Islet precursor cell (in vitro differentiated cells): ENCODE measurements at regions not wholly inside any gene's neighbourhood (a gene's known extent, or its start where the extent isn't known, plus 50 kb on each side); places are given as distances from the start of the nearest gene placed in this dataset.

ENCODE experiments used
- DNase-seq: peaks from one replicate; pipeline ENCODE4 v3.0.0-alpha.2; 2018

DNA sequence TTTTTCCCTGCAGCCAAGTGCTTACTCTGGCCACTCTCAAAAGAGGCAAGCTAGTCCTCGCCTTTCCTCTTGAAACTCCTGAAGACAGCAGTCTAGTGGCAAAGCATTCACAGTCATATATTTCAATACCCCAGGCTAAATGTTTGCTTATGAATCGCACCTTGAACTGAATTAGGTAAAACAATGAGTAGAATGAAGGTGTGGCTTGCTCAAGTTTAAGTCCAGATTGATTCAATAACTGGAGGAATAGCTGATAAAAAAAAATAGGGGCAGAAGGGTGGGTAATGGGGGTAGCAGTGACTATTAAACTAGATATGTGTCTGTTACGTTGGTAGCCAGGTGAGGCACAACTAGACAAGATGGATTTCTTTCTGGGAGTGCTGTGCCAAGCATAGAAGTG, 88.2 kb upstream of the EPB41L3 start:
- no peak for DNase-seq

DNA sequence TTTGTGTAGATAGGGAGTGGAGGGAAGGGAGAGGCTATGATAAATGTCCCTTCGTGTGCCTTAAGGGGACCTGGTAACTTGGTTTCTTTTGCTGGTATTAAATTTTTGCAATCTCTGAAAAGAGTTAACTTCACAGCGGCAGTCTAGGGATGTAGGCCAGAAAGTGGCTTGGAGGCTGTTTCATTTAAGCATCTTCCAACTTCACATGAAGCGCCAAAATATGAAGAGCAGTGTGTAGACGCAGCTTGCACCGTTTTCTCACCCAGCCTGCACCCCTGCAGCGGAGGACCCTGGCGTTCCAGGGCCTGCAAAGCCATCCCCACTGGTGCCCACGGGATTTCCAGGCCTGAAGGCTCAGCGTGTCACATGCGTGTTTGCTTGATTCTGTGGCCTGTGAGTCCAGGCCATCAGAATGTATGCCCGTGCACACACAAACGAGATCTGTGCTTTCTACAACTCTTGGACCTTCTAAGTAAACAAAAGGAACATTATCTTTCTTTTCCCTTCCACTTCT, 87.2 kb upstream of the EPB41L3 start:
- DNase-seq, result no peak

DNA sequence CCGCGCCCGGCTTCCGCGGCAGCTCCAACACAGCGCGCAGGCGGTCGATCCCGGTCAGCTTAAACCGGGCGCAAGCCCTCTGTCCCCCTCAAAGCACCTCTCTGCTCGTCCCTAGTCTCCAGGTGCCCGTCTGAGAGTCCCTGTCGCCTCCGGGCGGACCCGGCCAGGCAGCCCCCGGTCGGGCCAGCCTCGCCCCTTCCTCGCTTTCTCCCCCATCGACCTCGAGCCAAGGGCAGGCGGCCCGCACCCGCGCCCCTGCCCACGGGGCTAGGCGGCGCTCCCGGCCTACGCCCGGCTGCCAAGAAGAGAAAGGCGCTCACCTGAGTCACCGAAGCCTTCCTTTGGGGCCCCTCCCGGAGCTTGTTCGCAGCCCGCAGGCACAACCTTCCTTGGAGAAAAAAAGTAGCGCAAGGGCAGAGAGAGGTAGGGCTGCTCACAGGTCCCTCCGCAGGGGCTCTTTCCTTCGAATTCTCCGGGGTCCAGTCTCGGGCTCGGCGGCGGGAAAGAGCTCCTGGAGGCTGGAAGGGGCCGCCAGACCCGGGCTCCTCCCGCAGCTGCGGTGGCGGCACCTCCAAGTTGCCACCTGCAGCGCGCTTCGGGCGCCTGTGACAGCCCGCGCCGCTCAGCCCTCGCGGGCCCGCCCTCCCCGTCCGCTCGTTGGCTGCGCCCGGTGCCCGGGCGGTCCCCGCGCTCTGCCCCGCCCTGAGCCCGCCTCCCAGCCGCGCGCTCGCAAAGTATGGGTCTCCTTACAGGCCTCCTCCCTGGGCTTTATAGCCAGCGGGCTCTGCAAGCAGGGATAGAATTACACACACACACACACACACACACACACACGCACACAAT, 86.5 kb upstream of the EPB41L3 start:
- DNase-seq, result peak; percentile 94

DNA sequence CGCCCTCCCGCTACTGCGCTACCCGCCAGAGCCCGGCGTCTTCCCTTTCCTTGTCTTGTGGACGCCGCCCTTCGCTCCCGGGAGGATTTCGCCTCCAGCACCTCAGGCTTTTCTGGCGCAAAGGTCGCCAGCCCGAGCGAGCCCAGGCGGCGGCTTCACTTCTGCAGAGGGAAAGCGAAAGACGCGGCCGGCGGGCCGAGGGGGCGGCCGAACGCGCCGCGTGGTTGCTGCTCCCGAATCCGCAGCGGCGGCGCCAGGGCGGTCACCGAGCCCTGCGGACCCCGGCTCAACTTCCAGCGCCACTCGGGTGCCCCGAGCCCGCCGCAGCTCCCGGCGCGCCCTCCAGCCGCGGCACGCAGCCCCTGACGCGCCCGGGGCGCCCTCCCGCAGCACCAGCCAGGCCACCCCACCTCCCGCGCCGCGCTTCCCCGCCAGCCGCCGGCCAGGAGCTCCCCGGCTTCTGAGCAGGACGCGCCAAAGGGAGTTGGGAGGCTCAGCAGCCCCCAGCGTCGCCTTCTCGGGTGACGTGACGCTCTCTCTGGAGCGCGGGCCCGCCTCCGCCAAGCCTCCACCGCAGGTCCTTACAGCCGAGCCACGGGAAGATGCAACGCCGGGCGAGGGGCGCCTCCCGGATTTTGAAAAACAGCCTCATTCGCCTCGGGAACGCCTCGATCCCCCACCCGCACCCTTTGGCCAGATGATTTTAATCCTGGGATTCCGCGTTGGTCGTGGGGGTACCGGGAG, 84.9 kb upstream of the EPB41L3 start:
- peak; percentile 83 for DNase-seq

DNA sequence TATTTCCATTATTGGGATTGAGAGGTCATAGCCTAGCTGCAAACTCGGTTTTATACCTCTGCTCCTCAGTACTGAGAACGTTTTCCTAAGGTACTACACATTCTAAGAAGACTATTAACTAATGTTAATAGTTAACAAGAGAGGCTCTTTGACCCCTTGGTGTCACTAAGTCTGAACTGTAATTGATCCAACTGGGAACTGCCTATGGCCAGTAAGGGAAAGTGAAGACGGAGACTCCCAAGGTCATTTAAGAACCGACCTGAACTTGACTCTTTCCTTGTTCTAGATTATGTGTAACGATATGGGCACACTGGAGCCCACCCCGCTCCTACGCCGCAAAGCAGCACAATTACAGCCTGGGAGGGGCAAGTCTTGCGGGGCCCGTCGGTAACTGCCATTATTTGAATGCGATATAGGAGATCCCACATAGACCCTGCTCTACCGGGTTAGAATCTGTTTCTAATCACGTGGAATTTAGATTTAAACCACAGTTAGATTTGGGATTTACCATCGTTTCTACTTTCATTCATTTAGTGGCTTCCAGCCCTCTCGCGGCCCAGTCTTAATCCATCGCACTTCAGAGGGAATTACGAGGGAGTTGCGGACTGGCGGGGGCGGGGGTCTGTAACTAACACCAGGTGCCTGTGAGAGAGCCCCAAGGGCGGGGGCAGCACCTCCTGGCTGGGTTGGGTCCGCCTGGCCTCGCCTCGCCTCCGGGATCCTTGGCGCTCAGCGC, 84.1 kb upstream of the EPB41L3 start:
- DNase-seq, result no peak

DNA sequence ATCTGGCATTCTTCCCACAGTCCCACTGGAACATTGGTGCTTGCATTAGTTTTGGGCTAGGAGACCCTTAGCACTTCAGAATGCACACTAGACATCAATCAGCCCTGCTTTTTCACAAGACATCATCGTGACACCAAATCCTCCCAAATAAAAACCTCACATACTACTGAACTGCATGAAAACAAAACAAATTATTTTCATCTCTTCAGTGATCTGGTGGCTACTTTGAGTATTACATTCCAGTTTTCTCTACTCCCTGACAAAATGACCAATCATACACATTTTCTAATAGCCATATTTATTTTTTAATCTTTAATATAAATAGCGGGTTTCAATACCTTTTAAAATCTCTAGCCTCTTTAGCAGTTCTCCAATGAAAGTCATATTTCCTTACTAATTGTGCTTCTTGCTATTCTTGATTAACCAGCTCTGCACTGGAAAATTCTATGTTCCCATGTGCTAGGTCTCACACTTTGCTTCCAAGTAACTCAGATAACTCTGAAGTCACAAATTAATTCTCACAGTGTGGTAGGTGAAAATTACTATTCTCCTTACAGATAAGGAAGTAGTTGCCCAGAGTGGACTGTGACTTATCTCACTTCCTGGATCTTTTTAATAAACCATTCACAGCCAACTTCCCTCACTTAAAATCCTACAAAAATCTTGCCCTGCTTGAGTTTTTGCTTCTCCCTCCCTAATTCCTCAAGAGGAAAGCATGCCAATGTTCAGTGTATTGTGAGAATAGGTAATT, 82.5 kb upstream of the EPB41L3 start:
- DNase-seq, result no peak

DNA sequence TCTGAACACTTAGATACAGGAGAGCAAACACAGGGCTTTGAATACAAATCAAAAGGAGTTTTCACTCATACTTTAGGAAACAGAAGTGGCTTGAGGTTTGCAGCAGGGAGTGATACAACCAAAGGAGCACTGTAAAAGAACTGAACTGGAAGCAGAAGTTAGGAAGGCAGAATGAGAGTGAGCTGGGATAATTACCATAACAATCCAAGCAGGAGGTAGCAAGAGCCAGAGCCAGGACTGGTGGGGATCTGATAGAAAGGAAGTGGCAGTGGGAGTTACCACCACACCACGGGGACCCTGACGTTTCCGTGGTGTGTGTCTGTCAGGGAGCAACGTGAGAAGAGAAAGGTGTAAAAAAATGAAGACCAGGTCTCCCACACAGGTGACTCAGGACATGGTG, 81.3 kb upstream of the EPB41L3 start:
- DNase-seq, result no peak

DNA sequence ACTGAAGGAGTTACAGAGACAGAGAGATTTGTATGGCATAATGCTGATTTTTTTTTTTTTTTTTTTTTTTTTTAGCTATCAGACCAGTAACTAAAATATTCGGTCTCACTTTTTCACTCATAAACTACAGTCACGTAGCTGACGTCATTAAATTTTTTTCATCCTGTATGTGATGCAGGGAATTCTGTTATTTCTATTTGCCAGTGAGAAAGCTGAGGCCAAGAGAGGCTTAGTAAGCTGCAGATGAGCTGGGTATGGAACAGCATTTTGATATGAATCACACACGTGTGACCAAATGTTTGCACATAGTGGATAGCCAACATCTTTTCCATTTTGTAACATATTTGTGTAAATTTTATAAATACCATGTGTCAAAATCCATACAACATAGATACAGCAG, 79.1 kb upstream of the EPB41L3 start:
- no peak for DNase-seq

DNA sequence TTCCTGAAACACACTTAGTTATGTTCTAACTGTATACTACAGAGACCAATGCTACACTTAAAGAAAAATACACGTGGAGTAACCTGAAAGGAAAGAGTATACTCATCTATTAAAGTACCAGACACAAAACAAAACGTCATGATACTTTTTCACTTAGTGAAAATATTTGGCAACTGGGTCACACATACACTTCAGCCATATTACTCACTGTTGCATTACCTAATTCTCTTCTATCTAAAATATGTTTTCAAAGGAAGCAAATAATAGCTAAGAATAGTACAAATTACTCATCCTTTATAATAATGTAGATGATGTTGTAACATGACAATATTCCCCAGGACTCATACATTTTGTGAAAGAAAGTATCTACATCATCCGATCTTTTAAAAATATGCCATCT, 76.5 kb upstream of the EPB41L3 start:
- DNase-seq, result no peak

DNA sequence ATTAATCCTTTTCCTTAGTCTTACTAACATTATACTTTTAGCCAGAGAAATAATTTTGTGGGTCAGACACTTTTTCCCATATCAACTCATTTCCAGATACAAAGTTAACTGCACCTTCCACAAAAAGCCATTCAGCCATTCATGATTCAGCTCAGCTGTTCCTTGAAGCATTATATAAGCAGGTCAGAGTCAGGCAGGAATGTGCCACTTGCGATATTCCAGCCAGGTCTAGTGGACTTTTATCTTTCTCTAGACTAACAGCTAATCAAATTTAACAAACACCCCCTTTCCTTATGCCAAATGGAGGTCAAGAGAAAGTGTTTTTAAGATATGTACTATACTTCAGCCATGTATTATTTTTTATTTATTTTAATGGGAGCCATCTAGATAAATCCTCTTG, 75.6 kb upstream of the EPB41L3 start:
- no peak for DNase-seq

DNA sequence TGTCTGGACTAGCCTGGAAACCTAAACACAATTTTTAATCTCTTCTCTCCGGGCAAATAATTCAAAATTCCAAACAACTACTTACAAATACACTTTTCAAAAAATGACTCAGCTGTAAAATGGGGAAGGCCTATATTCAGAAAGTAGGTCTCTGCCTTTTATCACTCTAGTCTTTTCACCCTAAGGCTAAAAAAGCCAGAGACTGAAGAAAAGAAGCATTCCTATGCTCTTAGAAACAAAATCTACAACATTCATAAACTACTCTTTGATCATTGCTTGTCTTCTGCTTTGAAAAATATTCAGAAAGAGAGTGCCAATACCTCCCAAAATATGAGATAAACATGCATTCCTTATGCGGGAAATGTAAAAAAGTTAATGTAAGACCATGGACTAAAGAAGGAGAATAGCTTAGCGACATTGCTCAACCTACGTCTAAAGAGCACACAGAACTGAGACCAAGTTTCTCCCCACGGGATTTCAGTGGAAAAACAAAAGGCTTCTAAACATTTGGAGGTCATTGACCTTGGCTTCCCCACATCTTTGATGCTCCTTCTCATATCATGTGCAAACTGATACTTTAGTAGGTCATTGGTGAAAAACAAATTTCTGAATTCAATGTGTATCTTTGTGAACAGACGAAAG, 74.4 kb upstream of the EPB41L3 start:
- no peak for DNase-seq

DNA sequence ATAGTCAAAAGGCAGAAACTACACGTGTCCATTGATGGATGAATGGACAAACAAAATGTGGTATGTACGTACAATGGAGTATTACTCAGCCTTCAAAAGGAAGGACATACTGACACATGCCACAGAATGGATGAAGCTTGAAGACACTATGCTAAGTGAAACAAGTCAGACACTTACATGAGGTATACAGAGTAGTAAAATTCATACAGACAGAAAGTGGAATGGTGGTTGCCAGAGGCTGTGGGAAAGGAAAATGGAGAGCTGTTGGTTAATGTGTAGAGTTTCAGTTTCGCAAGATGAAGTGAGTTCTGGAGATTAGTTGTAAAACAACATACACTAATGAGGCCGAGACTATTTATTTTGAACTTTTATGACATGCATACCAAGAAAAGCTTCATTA, 67.4 kb upstream of the EPB41L3 start:
- DNase-seq, result no peak

DNA sequence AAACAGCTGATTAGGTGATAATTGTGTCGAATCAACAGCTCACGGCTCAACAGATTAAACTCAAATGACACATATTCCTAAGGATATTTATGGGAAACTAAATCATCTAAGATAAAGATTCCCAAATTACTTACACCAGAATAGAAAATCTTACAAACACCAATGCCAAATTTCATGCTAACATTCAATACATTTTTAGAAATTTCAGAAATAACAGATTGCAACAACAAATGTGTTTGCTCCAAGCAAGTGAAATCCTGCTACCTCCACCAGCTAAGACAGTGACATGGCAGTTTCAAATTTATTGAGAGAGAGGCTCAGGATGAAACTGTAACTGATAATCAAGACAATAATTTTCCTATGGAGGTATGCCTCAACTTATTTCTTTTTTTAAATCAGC, 65.0 kb upstream of the EPB41L3 start:
- DNase-seq, result no peak

DNA sequence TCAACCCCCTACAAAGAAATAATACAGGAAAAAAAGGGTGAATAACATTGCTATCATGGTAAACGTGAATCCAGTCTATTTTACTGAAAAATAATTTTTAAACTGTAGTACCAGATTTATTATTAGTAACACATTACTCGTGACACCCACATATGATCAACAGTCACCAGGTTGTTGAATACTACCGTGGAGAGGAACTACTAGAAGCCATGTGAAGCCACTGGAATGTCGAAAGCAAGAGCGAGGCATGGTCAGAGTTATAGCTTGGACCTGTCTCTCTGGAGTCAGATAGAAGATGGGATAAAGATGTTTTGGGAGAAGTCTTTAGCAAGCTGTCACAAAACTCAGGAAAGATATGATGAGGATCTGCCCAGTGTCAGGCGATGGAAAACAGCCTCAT, 63.2 kb upstream of the EPB41L3 start:
- DNase-seq, result no peak

DNA sequence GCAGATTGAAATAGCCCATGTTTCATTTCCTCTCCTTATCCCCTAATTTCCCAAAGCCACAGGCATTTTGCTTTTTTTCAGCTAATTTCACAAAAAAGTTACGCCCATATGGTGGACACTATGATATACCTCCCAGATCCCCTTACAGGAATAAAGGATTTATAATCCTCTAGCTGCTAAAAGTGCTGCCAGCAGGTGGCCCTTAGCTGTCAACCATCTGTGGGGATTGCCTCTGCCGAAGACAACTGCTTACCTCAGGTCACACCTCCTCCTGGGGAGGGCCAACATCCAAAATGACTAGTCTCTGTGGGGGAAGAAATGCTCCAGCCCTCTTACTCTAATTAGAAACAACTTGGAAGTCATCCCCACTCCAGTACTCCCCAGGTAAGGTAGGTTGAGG, 61.0 kb upstream of the EPB41L3 start:
- DNase-seq, result no peak

DNA sequence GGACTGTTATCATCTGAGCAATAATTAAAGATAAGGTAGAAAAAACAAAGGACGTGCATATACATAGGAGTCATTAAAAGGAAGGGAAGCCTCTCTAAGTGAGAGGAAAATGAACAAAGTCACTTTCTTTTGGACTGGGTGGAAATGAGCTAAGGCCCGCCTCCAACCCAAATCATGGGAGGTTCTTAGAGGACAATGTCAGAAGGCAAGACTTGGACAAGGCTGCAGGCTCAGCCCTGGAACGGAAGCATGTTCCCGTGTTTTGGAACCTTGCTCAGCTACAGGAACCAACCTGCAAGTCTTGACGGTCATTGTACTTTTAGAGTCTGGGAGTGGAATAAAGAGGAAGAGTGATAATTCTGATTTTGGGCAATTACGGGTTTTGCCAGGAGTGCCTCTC, 59.4 kb upstream of the EPB41L3 start:
- no peak for DNase-seq

DNA sequence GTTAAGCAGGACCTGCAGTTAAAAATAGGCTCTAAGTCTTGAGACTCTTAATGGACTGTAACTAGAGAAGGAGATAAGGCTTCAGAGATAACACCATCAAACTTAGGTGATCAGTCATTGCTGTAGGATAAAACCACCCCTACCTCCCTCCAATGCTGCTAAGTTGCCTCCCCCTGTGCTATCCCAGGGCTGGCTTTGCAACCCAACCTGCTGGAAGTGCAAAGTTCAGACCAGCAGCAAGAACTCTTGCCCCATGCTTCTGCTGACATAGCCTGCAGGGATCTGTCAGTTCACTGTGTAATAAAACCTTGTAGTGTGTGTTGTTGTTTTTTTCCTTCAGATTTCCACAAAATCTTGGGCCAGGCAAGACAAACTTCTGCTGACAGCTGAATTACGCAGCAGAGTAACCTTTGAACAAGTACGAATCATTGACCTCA, 57.4 kb upstream of the EPB41L3 start:
- peak; percentile 89 for DNase-seq

DNA sequence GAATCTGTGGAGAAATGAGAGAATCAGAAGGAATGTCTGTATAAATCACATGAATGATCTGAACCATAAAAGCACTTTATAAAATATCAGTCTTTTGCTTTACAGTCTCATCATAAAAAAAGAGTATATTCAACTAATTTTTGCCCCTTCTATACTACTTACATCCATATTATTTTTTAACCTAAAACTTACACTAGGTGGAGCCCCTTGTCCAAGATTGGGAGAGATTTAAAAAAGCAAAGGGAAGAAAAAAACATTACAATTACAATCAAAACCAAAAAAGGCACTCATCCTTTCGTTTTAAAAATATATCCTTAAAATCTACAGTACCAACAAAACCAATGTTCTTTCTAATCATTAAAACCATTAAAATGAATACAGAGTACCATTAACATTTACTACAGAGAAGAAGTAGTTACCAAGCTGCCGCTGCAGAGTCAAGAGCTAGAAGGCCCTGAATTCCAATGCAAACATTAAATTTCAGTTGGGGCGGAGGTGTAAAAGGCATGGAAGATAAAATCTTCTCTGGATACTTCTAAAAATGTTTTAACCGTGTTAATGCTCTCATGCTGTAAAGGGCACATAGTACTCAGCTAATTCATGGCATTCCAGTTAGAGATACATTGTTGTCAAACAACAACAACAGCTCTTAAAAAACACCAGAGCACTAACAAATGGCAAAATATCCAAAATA, 56.7 kb upstream of the EPB41L3 start:
- DNase-seq, result no peak

DNA sequence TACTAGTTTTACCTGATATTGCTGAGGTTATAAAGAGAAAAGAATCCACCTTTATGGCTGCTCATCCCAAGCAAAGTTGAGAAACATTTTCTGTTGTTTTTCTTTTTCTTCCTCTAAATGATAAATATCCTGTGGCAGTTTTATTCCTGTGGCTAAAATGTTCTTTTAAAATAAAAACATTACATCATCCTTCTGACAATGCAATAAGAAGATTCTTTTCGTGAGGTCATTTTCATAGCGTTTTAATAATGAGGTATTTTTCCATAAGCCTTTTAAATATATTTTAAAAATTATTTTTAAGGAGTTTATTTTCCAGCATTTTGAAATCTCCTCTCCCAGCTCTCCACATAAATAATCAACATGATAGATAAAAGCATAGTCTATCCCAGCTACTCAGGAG, 52.8 kb upstream of the EPB41L3 start:
- DNase-seq, result no peak
